Mammary epithelial cell (primary cell): ENCODE measurements at regions not wholly inside any gene's neighbourhood (a gene's known extent, or its start where the extent isn't known, plus 50 kb on each side); places are given as distances from the start of the nearest gene placed in this dataset.

Experiments
- CTCF ChIP-seq, 2 donors: IDR thresholded peaks in 1 of 2; conservative IDR thresholded peaks in 1 of 2; 2 replicates each; pipeline ENCODE4 v1.5.1; 2011 to 2012; ENCODE audit warnings: inconsistent platforms in 2 of 2, low read length in 2 of 2, mild to moderate bottlenecking in 2 of 2, control low read depth in 1 of 2, low read depth in 1 of 2; ENCODE audit not compliant: insufficient read depth in 1 of 2; ENCODE audit errors: extremely low read depth in 1 of 2
- EZH2 ChIP-seq: IDR thresholded peaks from 2 replicates; pipeline ENCODE4 v1.6.1; 2012; ENCODE audit warnings: low read length, inconsistent platforms, borderline replicate concordance

GRCh38 chr2:80706951-80707350 lies 402.4 kb upstream of the LRRTM1 start:
- no peak for TF ChIP-seq CTCF (conservative IDR thresholded peaks at IDR 0.05 in 1 of 2, IDR thresholded peaks at IDR 0.05 in 1 of 2; ENCODE audit: extremely low read depth in 1 of 2, insufficient read depth in 1 of 2, low read depth in 1 of 2, low read length in 2 of 2)
- no peak for TF ChIP-seq EZH2
